ENCODE measurements at regions not wholly inside any gene's neighbourhood (a gene's known extent, or its start where the extent isn't known, plus 50 kb on each side); places are given as distances from the start of the nearest gene placed in this dataset.

GRCh38 chr17:34424814-34425491 is 61.9 kb upstream of the CCL1 start (continued):
- TF ChIP-seq ZNF704 (CRISPR knock-in tag; IDR thresholded peaks at IDR 0.05; ENCODE audit: borderline replicate concordance), result no peak
- no peak for TF ChIP-seq KDM6A (CRISPR knock-in tag; IDR thresholded peaks at IDR 0.05; ENCODE audit: low read depth)

GRCh38 chr17:34423978-34424813 is 61.2 kb upstream of the CCL1 start:
- Histone ChIP-seq H3K4me3 (replicated peaks in 1 of 3; ENCODE audit: insufficient read depth in 1 of 3, low read depth in 2 of 3, low read length in 3 of 3) (no peak overlapping the region), H3K36me3 (replicated peaks in 1 of 2; ENCODE audit: control insufficient read depth in 1 of 2, insufficient read depth in 2 of 2, low read length in 2 of 2) (no peaks in the 10 kb centered on the region), H4K20me1 (ENCODE audit: insufficient read depth, low read length) (no peaks in the 10 kb centered on the region), H3K4me1 (ENCODE audit: insufficient read depth, low read length) (no peaks in the 10 kb centered on the region), H3K9me3 (ENCODE audit: low read length) (no peaks in the 10 kb centered on the region), H3K27ac (ENCODE audit: extremely low read length, insufficient read depth, low read length) (no peak overlapping the region), H3K4me2 (ENCODE audit: low read depth, low read length) (no peak overlapping the region), H3K27me3 (ENCODE audit: control insufficient read depth in 1 of 2, insufficient read depth in 2 of 2, low read length in 2 of 2) (peaks cover 0 to 3% of the 10 kb centered on the region in 2 experiments; a peak in 2 of 5 replicates), H3K79me2 (ENCODE audit: insufficient read depth, low read length) (no peaks in the 10 kb centered on the region), H3K9ac (ENCODE audit: insufficient read depth, low read depth, low read length) (no peak overlapping the region), H2AFZ (ENCODE audit: low read length) (no peak overlapping the region)
- no peak for DNase-seq (ENCODE audit: low spot score)
- no peak for ATAC-seq
- ChIA-PET POLR2A (no interaction called here), CTCF (ENCODE audit: low intra/inter-chr PET ratio, low total read pairs) (no interaction called here)
- in situ Hi-C loops (cut with HindIII; ENCODE audit: extremely low pct_ligation_motif_present, low pct_unique_long_range_greater_than_20kb), result loop anchor here (5.0 to 25.0 kb wide), 4 partner anchors 61 to 1113 kb away; partner anchors contain the start of genes FNDC8 and SLFN12L
- intact Hi-C loops (cut with micrococcal nuclease; ENCODE audit: unreplicated experiment), result loop anchor here (5.0 to 10.0 kb wide), 2 partner anchors 553 to 1111 kb away; partner anchors contain the start of gene SLFN12L
- BruUV-seq (replicated peaks), result no TSS peak
- 26% methylated on average over 25 of the region's 29 CpGs for whole genome bisulfite sequencing (ENCODE audit: low lambda C conversion rate)
- FAIRE-seq, result no peak
- TF ChIP-seq ZBTB20 (CRISPR knock-in tag; IDR thresholded peaks at IDR 0.05; ENCODE audit: borderline replicate concordance, low read depth) (no peak), ZNF543 (CRISPR knock-in tag; IDR thresholded peaks at IDR 0.05) (no peak), HHEX (CRISPR knock-in tag; IDR thresholded peaks at IDR 0.05) (no peak), BCLAF1 (IDR thresholded peaks at IDR 0.05) (no peak), TMF1 (CRISPR knock-in tag; IDR thresholded peaks at IDR 0.05; ENCODE audit: low read depth) (no peak), POLR2G (IDR thresholded peaks at IDR 0.05; ENCODE audit: low read depth, low read length) (no peak), ZSCAN9 (CRISPR knock-in tag; IDR thresholded peaks at IDR 0.05; ENCODE audit: borderline replicate concordance) (no peak), ZNF430 (CRISPR knock-in tag; IDR thresholded peaks at IDR 0.05) (no peak), DMTF1 (CRISPR knock-in tag; IDR thresholded peaks at IDR 0.05) (no peak), SIN3B (IDR thresholded peaks at IDR 0.05; ENCODE audit: low read length) (no peak), GABPB1 (CRISPR knock-in tag; IDR thresholded peaks at IDR 0.05) (no peak), MAZ (IDR thresholded peaks at IDR 0.05; ENCODE audit: borderline replicate concordance, low read depth, low read length) (no peak), MAZ (CRISPR knock-in tag; IDR thresholded peaks at IDR 0.05; ENCODE audit: low read depth) (no peak), TBP (CRISPR knock-in tag; IDR thresholded peaks at IDR 0.05) (no peak), FOXK2 (IDR thresholded peaks at IDR 0.05) (no peak)
